HCT116 (cell line): ENCODE measurements at regions not wholly inside any gene's neighbourhood (a gene's known extent, or its start where the extent isn't known, plus 50 kb on each side); places are given as distances from the start of the nearest gene placed in this dataset.

Experiments used
- ATAC-seq: fragments of 200-7000 bp; cut with Tn5 transposase; 2 replicates; pipeline ENCODE4 v1.9.1; 2020; ENCODE audit warnings: mild to moderate bottlenecking, moderate library complexity
- BruUV-seq: library from RNA; stranded (reverse); fragments of 400-500 nt; replicated peaks from 2 replicates; lab custom pipeline; 2021; lab: Mats Ljungman, UMichigan
- CTCF ChIA-PET: fragments of 300-600 bp; sonication (Branson Sonifier 250); formaldehyde crosslinking; loops from one replicate; lab custom pipeline; 2021; ENCODE audit warnings: antibody characterized with exemption; lab: Charles Lee
- POLR2A ChIA-PET: fragments of 300-600, 350-600 bp; sonication (Branson Sonifier 250); formaldehyde crosslinking; loops from one replicate; lab custom pipeline; 2021; ENCODE audit warnings: antibody characterized with exemption; lab: Charles Lee
- RAD21 ChIA-PET, 2 experiments: fragments of 300-600 bp; sonication (Branson Sonifier 250); formaldehyde crosslinking; loops; one replicate each; lab custom pipeline; 2023; ENCODE audit warnings: low total read pairs in 2 of 2; ENCODE audit not compliant: uncharacterized antibody in 2 of 2, unreplicated experiment in 2 of 2, low non-redundant PET in 1 of 2; lab: Charles Lee
- DNase-seq: peaks from one replicate; pipeline ENCODE4 v3.0.0-alpha.2; 2010; ENCODE audit warnings: low read depth, low spot score
- H2AFZ ChIP-seq: fragments of 200-600 bp; shearing (Covaris generic), sonication (generic); 2 replicates; pipeline ENCODE4 v1.6.1; 2017; ENCODE audit warnings: low read depth, mixed run types, mixed read lengths, antibody characterized with exemption, low read length; ENCODE audit not compliant: poor library complexity, severe bottlenecking
- H3K27ac ChIP-seq: 2 replicates; pipeline ENCODE4 v1.5.1; 2012; ENCODE audit warnings: low read depth, low read length
- H3K27me3 ChIP-seq: fragments of 200-600 bp; sonication (generic); 2 replicates; pipeline ENCODE4 v1.6.1; 2016; ENCODE audit warnings: mixed run types, low read length, mixed read lengths; ENCODE audit not compliant: insufficient read depth
- H3K36me3 ChIP-seq, 2 experiments: fragments of 200-500 bp in 1 of 2; fragments of 200-600 bp in 1 of 2; sonication (Bioruptor generic) in 1 of 2; sonication (generic) in 1 of 2; 2 replicates each; pipeline versions ENCODE4 v1.5.1 to v1.6.1; 2014 to 2016; ENCODE audit warnings: low read length in 2 of 2, inconsistent platforms in 1 of 2, mixed read lengths in 1 of 2, mixed run types in 1 of 2; ENCODE audit not compliant: insufficient read depth in 2 of 2, control insufficient read depth in 1 of 2
- H3K4me1 ChIP-seq, 2 experiments: fragments of 200-600 bp in 1 of 2; sonication (generic) in 1 of 2; 2 replicates each; pipeline versions ENCODE4 v1.5.1 to v1.6.1; 2012 to 2017; ENCODE audit warnings: low read length in 2 of 2, inconsistent platforms in 1 of 2, mild to moderate bottlenecking in 1 of 2, mixed read lengths in 1 of 2, mixed run types in 1 of 2, moderate library complexity in 1 of 2; ENCODE audit not compliant: insufficient read depth in 2 of 2, control insufficient read depth in 1 of 2
- H3K4me2 ChIP-seq: fragments of 200-600 bp; sonication (generic); 2 replicates; pipeline ENCODE4 v1.6.1; 2017; ENCODE audit warnings: mixed run types, low read length, mixed read lengths
- H3K4me3 ChIP-seq, 2 experiments: fragments of 200-600 bp in 1 of 2; sonication (generic) in 1 of 2; replicated peaks in 1 of 2; 2 replicates each; pipeline ENCODE4 v1.5.1; 2011 to 2016; ENCODE audit warnings: low read length in 2 of 2, control low read depth in 1 of 2, low read depth in 1 of 2, mild to moderate bottlenecking in 1 of 2, mixed read lengths in 1 of 2, mixed run types in 1 of 2
- H3K79me2 ChIP-seq: fragments of 200-600 bp; sonication (generic); 2 replicates; pipeline ENCODE4 v1.6.1; 2017; ENCODE audit warnings: mild to moderate bottlenecking, mixed run types, low read length, moderate library complexity, mixed read lengths; ENCODE audit not compliant: insufficient read depth
- H3K9ac ChIP-seq: fragments of 200-600 bp; sonication (generic); 2 replicates; pipeline ENCODE4 v1.6.1; 2016; ENCODE audit warnings: low read length, mixed read lengths
- H3K9me2 ChIP-seq: fragments of 200-600 bp; sonication (generic), shearing (Covaris generic); 2 replicates; pipeline ENCODE4 v1.6.1; 2017; ENCODE audit warnings: mixed run types, mild to moderate bottlenecking, moderate library complexity; ENCODE audit not compliant: insufficient read depth
- H3K9me3 ChIP-seq, 2 experiments: fragments of 200-500 bp in 1 of 2; fragments of 200-600 bp in 1 of 2; sonication (Bioruptor generic) in 1 of 2; sonication (generic) in 1 of 2; 2 replicates each; pipeline ENCODE4 v1.6.1; 2014 to 2017; ENCODE audit warnings: low read length in 2 of 2, mixed read lengths in 2 of 2, inconsistent platforms in 1 of 2, low read depth in 1 of 2, mild to moderate bottlenecking in 1 of 2, mixed run types in 1 of 2, moderate library complexity in 1 of 2; ENCODE audit not compliant: control insufficient read depth in 1 of 2, insufficient read depth in 1 of 2
- H4K20me1 ChIP-seq: fragments of 200-600 bp; sonication (generic), shearing (Covaris generic); 2 replicates; pipeline ENCODE4 v1.6.1; 2017; ENCODE audit warnings: mixed run types, mild to moderate bottlenecking, moderate library complexity; ENCODE audit not compliant: insufficient read depth
- CBX3 ChIP-seq: IDR thresholded peaks from 2 replicates; pipeline ENCODE4 v1.6.1; 2012; ENCODE audit warnings: low read depth
- CEBPB ChIP-seq: IDR thresholded peaks from 2 replicates; pipeline ENCODE4 v1.6.1; 2012; ENCODE audit warnings: low read depth
- ELF1 ChIP-seq: IDR thresholded peaks from 2 replicates; pipeline ENCODE4 v1.6.1; 2012; ENCODE audit warnings: low read depth, borderline replicate concordance
- EZH2phosphoT487 ChIP-seq: fragments of 200-600 bp; IDR thresholded peaks from 2 replicates; pipeline ENCODE4 v1.6.1; 2018; ENCODE audit warnings: antibody characterized with exemption, borderline replicate concordance
- JUND ChIP-seq: IDR thresholded peaks from 2 replicates; pipeline ENCODE4 v1.6.1; 2012
- RAD21 ChIP-seq: IDR thresholded peaks from 2 replicates; pipeline ENCODE4 v1.6.1; 2012; ENCODE audit warnings: low read depth, mild to moderate bottlenecking
- SP1 ChIP-seq: IDR thresholded peaks from 2 replicates; pipeline ENCODE4 v1.6.1; 2012; ENCODE audit warnings: low read depth
- SRF ChIP-seq: IDR thresholded peaks from 2 replicates; pipeline ENCODE4 v1.6.1; 2012; ENCODE audit warnings: low read depth
- TCF7L2 ChIP-seq: IDR thresholded peaks from 2 replicates; pipeline ENCODE4 v1.7.0; 2011; ENCODE audit warnings: borderline replicate concordance, inconsistent platforms; ENCODE audit not compliant: insufficient read depth, insufficient read length; ENCODE audit errors: extremely low read depth
- ZFX ChIP-seq: fragments of 450-650 bp; IDR thresholded peaks from 2 replicates; pipeline ENCODE4 v1.6.1; 2017
- ZNF274 ChIP-seq: fragments of 200-500 bp; sonication (Bioruptor generic); IDR thresholded peaks from 2 replicates; pipeline ENCODE4 v1.6.1; 2014; ENCODE audit warnings: mild to moderate bottlenecking, low read depth, low read length, inconsistent platforms
- intact Hi-C: fragments of 100-400 bp; cut with micrococcal nuclease; formaldehyde crosslinking; loops from 2 replicates; pipeline ENCODE4 v1.10.0; 2022
- TF ChIP-seq, protein P1 (sequence below), 3 experiments: fragments of 200-600 bp in 1 of 3; sonication (generic) in 1 of 3; IDR thresholded peaks in 2 of 3; conservative IDR thresholded peaks in 1 of 3; 2 replicates each; pipeline ENCODE4 v1.5.1; 2012 to 2017; ENCODE audit warnings: low read depth in 2 of 3, low read length in 2 of 3, antibody characterized with exemption in 1 of 3, borderline replicate concordance in 1 of 3, control low read depth in 1 of 3, mild to moderate bottlenecking in 1 of 3, mixed read lengths in 1 of 3, mixed run types in 1 of 3, moderate library complexity in 1 of 3; ENCODE audit not compliant: insufficient read depth in 1 of 3
- TF ChIP-seq, protein P2 (sequence below): IDR thresholded peaks from 2 replicates; pipeline ENCODE4 v1.6.1; 2011; ENCODE audit warnings: mild to moderate bottlenecking, low read length, moderate library complexity; ENCODE audit not compliant: insufficient replicate concordance; ENCODE audit errors: extremely low read depth
- TF ChIP-seq, protein P3 (sequence below): IDR thresholded peaks from 2 replicates; pipeline ENCODE4 v1.6.1; 2012

DNA sequence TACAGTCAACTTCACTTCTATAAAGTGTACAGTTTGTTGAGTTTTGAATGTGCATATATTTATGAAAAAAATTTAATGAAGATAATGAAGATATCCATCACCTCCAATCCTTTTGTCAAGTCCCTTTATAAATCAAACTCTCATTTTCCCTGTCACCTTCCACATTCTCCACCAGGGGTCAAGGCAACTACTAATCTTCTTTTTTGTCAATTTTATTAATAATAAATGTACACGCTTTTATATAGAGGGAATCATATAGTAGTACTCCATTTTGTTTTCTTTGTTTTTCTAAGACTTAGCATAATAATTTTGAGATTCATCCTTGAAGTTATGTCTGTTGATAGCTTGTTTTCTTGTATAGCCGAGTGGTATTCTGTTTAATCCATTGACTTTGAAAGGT is 1594.2 kb upstream of the PRMT6 start:
- no TSS peak for BruUV-seq
- POLR2A ChIA-PET = no interaction called here
- H3K79me2 ChIP-seq = no peaks in the 10 kb centered on the region

DNA sequence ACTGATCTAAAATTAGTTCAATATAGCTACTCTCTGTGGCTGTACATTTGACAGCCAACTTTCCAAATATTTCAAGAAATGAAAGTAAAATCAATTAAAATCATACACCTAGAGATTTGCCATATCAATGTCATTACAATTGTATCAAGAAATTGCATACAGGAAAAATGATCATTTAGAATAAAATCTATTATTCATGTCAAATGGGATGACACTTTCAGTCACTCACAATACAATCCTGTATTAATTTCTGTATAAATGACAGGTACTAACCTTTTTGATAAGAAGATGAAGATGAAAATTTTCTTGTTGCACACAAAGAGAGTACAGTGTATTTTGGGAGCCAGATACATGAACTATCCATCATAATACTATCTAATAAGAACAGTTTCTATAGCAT is 1588.9 kb upstream of the PRMT6 start:
- CTCF ChIA-PET = no interaction called here
- BruUV-seq = no TSS peak
- Histone ChIP-seq H3K79me2 (no peaks in the 10 kb centered on the region), H3K9ac (no peak overlapping the region), H3K4me1 (no peaks in the 10 kb centered on the region), H2AFZ (no peak overlapping the region), H3K9me3 (peaks cover 0 to 5% of the 10 kb centered on the region in 2 experiments; a peak in 2 of 4 replicates), H3K27me3 (no peaks in the 10 kb centered on the region), H3K36me3 (no peaks in the 10 kb centered on the region), H3K4me3 (no peak overlapping the region), H3K27ac (no peak overlapping the region), H3K9me2 (no peaks in the 10 kb centered on the region), H3K4me2 (no peak overlapping the region), H4K20me1 (no peaks in the 10 kb centered on the region)
- RAD21 ChIA-PET = no interaction called here
- ATAC-seq = no peak
- POLR2A ChIA-PET = no interaction called here
- no peak for DNase-seq
- intact Hi-C loops = no loop called here
- TF ChIP-seq EZH2phosphoT487 (no peak), TCF7L2 (no peak), CBX3 (no peak), ELF1 (no peak), RAD21 (no peak), SP1 (no peak), JUND (no peak)
- TF ChIP-seq, protein P1, sequence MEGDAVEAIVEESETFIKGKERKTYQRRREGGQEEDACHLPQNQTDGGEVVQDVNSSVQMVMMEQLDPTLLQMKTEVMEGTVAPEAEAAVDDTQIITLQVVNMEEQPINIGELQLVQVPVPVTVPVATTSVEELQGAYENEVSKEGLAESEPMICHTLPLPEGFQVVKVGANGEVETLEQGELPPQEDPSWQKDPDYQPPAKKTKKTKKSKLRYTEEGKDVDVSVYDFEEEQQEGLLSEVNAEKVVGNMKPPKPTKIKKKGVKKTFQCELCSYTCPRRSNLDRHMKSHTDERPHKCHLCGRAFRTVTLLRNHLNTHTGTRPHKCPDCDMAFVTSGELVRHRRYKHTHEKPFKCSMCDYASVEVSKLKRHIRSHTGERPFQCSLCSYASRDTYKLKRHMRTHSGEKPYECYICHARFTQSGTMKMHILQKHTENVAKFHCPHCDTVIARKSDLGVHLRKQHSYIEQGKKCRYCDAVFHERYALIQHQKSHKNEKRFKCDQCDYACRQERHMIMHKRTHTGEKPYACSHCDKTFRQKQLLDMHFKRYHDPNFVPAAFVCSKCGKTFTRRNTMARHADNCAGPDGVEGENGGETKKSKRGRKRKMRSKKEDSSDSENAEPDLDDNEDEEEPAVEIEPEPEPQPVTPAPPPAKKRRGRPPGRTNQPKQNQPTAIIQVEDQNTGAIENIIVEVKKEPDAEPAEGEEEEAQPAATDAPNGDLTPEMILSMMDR (IDR thresholded peaks at IDR 0.05 in 2 of 3, conservative IDR thresholded peaks at IDR 0.05 in 1 of 3; ENCODE audit: borderline replicate concordance in 1 of 3, insufficient read depth in 1 of 3, low read depth in 2 of 3, low read length in 2 of 3) = no peak
- TF ChIP-seq, protein P2, sequence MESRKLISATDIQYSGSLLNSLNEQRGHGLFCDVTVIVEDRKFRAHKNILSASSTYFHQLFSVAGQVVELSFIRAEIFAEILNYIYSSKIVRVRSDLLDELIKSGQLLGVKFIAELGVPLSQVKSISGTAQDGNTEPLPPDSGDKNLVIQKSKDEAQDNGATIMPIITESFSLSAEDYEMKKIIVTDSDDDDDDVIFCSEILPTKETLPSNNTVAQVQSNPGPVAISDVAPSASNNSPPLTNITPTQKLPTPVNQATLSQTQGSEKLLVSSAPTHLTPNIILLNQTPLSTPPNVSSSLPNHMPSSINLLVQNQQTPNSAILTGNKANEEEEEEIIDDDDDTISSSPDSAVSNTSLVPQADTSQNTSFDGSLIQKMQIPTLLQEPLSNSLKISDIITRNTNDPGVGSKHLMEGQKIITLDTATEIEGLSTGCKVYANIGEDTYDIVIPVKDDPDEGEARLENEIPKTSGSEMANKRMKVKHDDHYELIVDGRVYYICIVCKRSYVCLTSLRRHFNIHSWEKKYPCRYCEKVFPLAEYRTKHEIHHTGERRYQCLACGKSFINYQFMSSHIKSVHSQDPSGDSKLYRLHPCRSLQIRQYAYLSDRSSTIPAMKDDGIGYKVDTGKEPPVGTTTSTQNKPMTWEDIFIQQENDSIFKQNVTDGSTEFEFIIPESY = no peak
- TF ChIP-seq, protein P3, sequence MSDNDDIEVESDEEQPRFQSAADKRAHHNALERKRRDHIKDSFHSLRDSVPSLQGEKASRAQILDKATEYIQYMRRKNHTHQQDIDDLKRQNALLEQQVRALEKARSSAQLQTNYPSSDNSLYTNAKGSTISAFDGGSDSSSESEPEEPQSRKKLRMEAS = no peak

More for the DNA sequence above, 1594.2 kb upstream of the PRMT6 start:
- DNase-seq (no peak), ATAC-seq (no peak)
- Histone ChIP-seq H3K27me3 (no peaks in the 10 kb centered on the region), H4K20me1 (no peaks in the 10 kb centered on the region), H3K4me3 (no peak overlapping the region), H3K9me3 (peaks cover 11 to 18% of the 10 kb centered on the region in 2 experiments; a peak in 3 of 4 replicates), H2AFZ (no peak overlapping the region), H3K4me2 (no peak overlapping the region), H3K9me2 (no peaks in the 10 kb centered on the region), H3K36me3 (no peaks in the 10 kb centered on the region), H3K9ac (no peak overlapping the region), H3K27ac (no peak overlapping the region), H3K4me1 (no peaks in the 10 kb centered on the region)
- TF ChIP-seq SRF = no peak
- TF ChIP-seq CEBPB = no peak
- TF ChIP-seq ZNF274 = no peak
- no peak for TF ChIP-seq ZFX
- TF ChIP-seq, protein P1 (IDR thresholded peaks at IDR 0.05 in 2 of 3, conservative IDR thresholded peaks at IDR 0.05 in 1 of 3; ENCODE audit: borderline replicate concordance in 1 of 3, insufficient read depth in 1 of 3, low read depth in 2 of 3, low read length in 2 of 3) = no peak
- no peak for TF ChIP-seq RAD21
- TF ChIP-seq JUND = no peak
- ChIA-PET CTCF (no interaction called here), RAD21 (no interaction called here)
- intact Hi-C loops = no loop called here
